ENCODE measurements at regions not wholly inside any gene's neighbourhood (a gene's known extent, or its start where the extent isn't known, plus 50 kb on each side); places are given as distances from the start of the nearest gene placed in this dataset.
A peak's percentile ranks its signal among the peaks of the same experiment; 100 is the strongest.

GRCh38 chr20:39910536-39910935 is 778.5 kb downstream of the MAFB start:
- Histone ChIP-seq H3K9ac (ENCODE audit: low read length in 5 of 5) (no peak overlapping the region), H3K27me3 (ENCODE audit: control insufficient read depth in 5 of 5, insufficient read depth in 4 of 5, low read length in 5 of 5) (no peaks in the 10 kb centered on the region), H3K36me3 (ENCODE audit: control insufficient read depth in 5 of 5, insufficient read depth in 5 of 5, low read length in 5 of 5) (no peaks in the 10 kb centered on the region), H3K4me3 (ENCODE audit: low read depth in 1 of 5, low read length in 5 of 5) (no peak overlapping the region), H3K9me3 (ENCODE audit: control insufficient read depth in 5 of 5, low read length in 5 of 5) (no peaks in the 10 kb centered on the region), H3K4me1 (ENCODE audit: control insufficient read depth in 5 of 5, insufficient read depth in 5 of 5, low read length in 5 of 5) (peaks cover 0 to 11% (median 7%) of the 10 kb centered on the region in 5 donors), H3K27ac (ENCODE audit: low read depth, low read length) (no peak overlapping the region)

DNA sequence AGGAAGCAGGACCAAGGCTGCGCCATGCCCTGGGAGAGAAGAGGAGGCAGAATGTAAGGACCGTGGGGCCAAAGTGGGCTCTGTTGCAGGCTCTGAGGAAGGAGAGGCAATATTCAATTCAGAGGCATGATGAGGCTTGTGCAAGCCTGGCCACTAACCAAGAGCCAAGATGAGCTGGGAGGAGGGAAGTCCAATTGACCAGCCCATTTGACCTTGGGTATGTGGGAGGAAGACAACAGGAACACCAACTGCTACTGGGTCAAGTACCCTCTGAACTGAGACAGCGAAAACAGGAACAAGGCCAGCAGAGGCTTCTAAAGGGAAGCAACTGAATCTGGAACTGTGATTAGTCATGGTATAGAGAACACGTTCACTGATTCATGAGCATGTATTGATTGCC is 779.6 kb downstream of the MAFB start:
- Histone ChIP-seq H3K9me3 (ENCODE audit: control insufficient read depth in 5 of 5, low read length in 5 of 5) (no peaks in the 10 kb centered on the region), H3K4me1 (ENCODE audit: control insufficient read depth in 5 of 5, insufficient read depth in 5 of 5, low read length in 5 of 5) (peaks cover 0 to 18% (median 11%) of the 10 kb centered on the region in 5 donors), H3K36me3 (ENCODE audit: control insufficient read depth in 5 of 5, insufficient read depth in 5 of 5, low read length in 5 of 5) (no peaks in the 10 kb centered on the region), H3K4me3 (ENCODE audit: low read depth in 1 of 5, low read length in 5 of 5) (no peak overlapping the region), H3K27me3 (ENCODE audit: control insufficient read depth in 5 of 5, insufficient read depth in 4 of 5, low read length in 5 of 5) (no peaks in the 10 kb centered on the region), H3K27ac (ENCODE audit: low read depth, low read length) (no peak overlapping the region), H3K9ac (ENCODE audit: low read length in 5 of 5) (no peak overlapping the region)

DNA sequence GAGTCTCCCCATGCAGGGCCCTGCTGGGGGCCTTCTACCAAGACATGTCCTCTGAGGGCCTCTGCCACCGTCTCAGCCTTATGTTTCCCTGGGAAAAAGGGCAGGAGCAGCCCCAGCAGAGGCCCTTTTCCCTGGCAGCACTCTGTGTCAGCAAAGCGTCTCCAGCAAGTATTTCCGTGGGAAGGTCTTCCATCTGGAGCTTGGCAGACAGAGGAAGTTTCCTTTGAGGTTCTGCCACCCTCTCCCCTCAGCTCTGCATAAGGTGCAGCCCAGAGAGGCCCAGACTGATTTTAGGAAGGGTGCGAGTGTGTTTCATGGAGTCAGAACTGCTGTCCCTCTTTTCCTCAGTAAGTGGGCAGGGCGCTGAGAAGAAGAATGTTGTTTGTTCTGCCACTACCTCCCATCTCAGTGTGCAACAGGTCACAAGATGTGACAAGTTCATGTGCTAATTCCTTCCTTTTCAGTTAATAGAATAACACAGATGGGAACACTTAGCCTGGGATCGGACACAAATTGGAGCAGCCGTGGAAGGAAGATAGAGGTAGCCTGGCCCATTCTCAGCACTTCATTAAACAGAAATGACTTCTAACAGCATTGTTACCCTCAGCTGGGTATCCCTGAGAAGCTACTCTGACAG is 784.4 kb downstream of the MAFB start:
- Histone ChIP-seq H3K27ac (ENCODE audit: low read depth, low read length) (no peak overlapping the region), H3K27me3 (ENCODE audit: control insufficient read depth in 5 of 5, insufficient read depth in 4 of 5, low read length in 5 of 5) (no peaks in the 10 kb centered on the region), H3K4me1 (ENCODE audit: control insufficient read depth in 5 of 5, insufficient read depth in 5 of 5, low read length in 5 of 5) (peaks cover 0 to 23% (median 11%) of the 10 kb centered on the region in 5 donors), H3K9ac (ENCODE audit: low read length in 5 of 5) (peak overlapping the region in 1 of 5 donors; percentile 8), H3K9me3 (ENCODE audit: control insufficient read depth in 5 of 5, low read length in 5 of 5) (no peaks in the 10 kb centered on the region), H3K4me3 (ENCODE audit: low read depth in 1 of 5, low read length in 5 of 5) (peak overlapping the region in 1 of 5 donors; percentile 40), H3K36me3 (ENCODE audit: control insufficient read depth in 5 of 5, insufficient read depth in 5 of 5, low read length in 5 of 5) (no peaks in the 10 kb centered on the region)

- no peak overlapping the region for H3K4me3 ChIP-seq (ENCODE audit: low read depth in 1 of 5, low read length in 5 of 5)
- H3K27me3 ChIP-seq (ENCODE audit: control insufficient read depth in 5 of 5, insufficient read depth in 4 of 5, low read length in 5 of 5): no peaks in the 10 kb centered on the region
- no peaks in the 10 kb centered on the region for H3K36me3 ChIP-seq (ENCODE audit: control insufficient read depth in 5 of 5, insufficient read depth in 5 of 5, low read length in 5 of 5)
- no peak overlapping the region for H3K9ac ChIP-seq (ENCODE audit: low read length in 5 of 5)
- H3K4me1 ChIP-seq (ENCODE audit: control insufficient read depth in 5 of 5, insufficient read depth in 5 of 5, low read length in 5 of 5): peaks cover 0 to 16% (median 11%) of the 10 kb centered on the region in 5 donors
- H3K9me3 ChIP-seq (ENCODE audit: control insufficient read depth in 5 of 5, low read length in 5 of 5): no peaks in the 10 kb centered on the region
- H3K27ac ChIP-seq (ENCODE audit: low read depth, low read length): no peak overlapping the region
These were observed 785.1 kb downstream of the MAFB start for GRCh38 chr20:39903806-39904465.

DNA sequence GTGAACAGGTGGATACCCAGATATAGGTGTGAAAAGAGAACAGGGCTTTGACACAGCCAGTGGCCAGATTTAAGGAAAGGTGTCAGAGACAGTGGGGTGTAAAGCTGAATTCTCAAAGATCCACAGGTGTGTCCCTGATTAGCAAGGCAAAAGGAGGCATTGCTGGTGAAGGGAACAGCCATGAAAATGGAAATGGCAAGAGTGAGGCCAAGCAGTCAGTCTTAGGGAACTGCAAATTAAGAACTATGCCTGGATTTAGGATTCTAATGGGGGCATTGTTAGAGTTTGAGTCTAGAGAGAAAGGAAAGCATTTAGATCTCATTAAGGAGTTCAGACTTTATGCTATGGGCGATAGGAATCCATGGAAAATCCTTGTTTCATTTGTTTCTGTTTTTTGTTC is 789.2 kb downstream of the MAFB start:
- peaks cover 0 to 15% (median 12%) of the 10 kb centered on the region in 5 donors for H3K4me1 ChIP-seq (ENCODE audit: control insufficient read depth in 5 of 5, insufficient read depth in 5 of 5, low read length in 5 of 5)
- H3K27ac ChIP-seq (ENCODE audit: low read depth, low read length): no peak overlapping the region
- no peak overlapping the region for H3K4me3 ChIP-seq (ENCODE audit: low read depth in 1 of 5, low read length in 5 of 5)
- no peak overlapping the region for H3K9ac ChIP-seq (ENCODE audit: low read length in 5 of 5)
- H3K36me3 ChIP-seq (ENCODE audit: control insufficient read depth in 5 of 5, insufficient read depth in 5 of 5, low read length in 5 of 5): no peaks in the 10 kb centered on the region
- H3K27me3 ChIP-seq (ENCODE audit: control insufficient read depth in 5 of 5, insufficient read depth in 4 of 5, low read length in 5 of 5): no peaks in the 10 kb centered on the region
- H3K9me3 ChIP-seq (ENCODE audit: control insufficient read depth in 5 of 5, low read length in 5 of 5): no peaks in the 10 kb centered on the region

- Histone ChIP-seq H3K27me3 (ENCODE audit: control insufficient read depth in 5 of 5, insufficient read depth in 4 of 5, low read length in 5 of 5) (no peaks in the 10 kb centered on the region), H3K9me3 (ENCODE audit: control insufficient read depth in 5 of 5, low read length in 5 of 5) (no peaks in the 10 kb centered on the region), H3K4me3 (ENCODE audit: low read depth in 1 of 5, low read length in 5 of 5) (no peak overlapping the region), H3K9ac (ENCODE audit: low read length in 5 of 5) (no peak overlapping the region), H3K27ac (ENCODE audit: low read depth, low read length) (no peak overlapping the region), H3K4me1 (ENCODE audit: control insufficient read depth in 5 of 5, insufficient read depth in 5 of 5, low read length in 5 of 5) (peaks cover 0 to 7% (median 3%) of the 10 kb centered on the region in 5 donors), H3K36me3 (ENCODE audit: control insufficient read depth in 5 of 5, insufficient read depth in 5 of 5, low read length in 5 of 5) (no peaks in the 10 kb centered on the region)
These were observed 790.6 kb downstream of the MAFB start for GRCh38 chr20:39898467-39898852.

- peaks cover 0 to 10% (median 5%) of the 10 kb centered on the region in 5 donors for H3K4me1 ChIP-seq (ENCODE audit: control insufficient read depth in 5 of 5, insufficient read depth in 5 of 5, low read length in 5 of 5)
- no peak overlapping the region for H3K9ac ChIP-seq (ENCODE audit: low read length in 5 of 5)
- no peak overlapping the region for H3K27ac ChIP-seq (ENCODE audit: low read depth, low read length)
- no peaks in the 10 kb centered on the region for H3K27me3 ChIP-seq (ENCODE audit: control insufficient read depth in 5 of 5, insufficient read depth in 4 of 5, low read length in 5 of 5)
- H3K9me3 ChIP-seq (ENCODE audit: control insufficient read depth in 5 of 5, low read length in 5 of 5): no peaks in the 10 kb centered on the region
- no peaks in the 10 kb centered on the region for H3K36me3 ChIP-seq (ENCODE audit: control insufficient read depth in 5 of 5, insufficient read depth in 5 of 5, low read length in 5 of 5)
- H3K4me3 ChIP-seq (ENCODE audit: low read depth in 1 of 5, low read length in 5 of 5): no peak overlapping the region
These were observed 791.1 kb downstream of the MAFB start for GRCh38 chr20:39897781-39898466.

DNA sequence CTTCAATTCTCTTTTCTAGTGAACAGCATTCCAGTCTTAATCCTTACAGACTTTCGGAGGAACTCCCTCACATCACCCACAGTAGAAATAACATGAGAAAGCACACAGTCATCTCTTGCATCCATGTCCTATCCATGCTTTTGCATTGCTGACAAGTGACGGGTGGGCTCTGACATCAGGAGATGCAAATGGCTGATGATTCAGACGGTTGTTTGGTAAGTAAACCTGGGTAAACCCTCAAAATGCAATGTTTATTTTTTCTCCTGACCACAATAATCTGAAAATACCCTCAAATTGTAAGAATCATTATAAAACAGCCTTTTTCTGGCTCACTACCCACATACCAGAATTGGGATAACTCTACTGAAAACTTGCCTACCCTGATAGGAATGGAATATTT is 792.0 kb downstream of the MAFB start:
- H3K9me3 ChIP-seq (ENCODE audit: control insufficient read depth in 5 of 5, low read length in 5 of 5): no peaks in the 10 kb centered on the region
- no peak overlapping the region for H3K9ac ChIP-seq (ENCODE audit: low read length in 5 of 5)
- no peak overlapping the region for H3K4me3 ChIP-seq (ENCODE audit: low read depth in 1 of 5, low read length in 5 of 5)
- no peaks in the 10 kb centered on the region for H3K27me3 ChIP-seq (ENCODE audit: control insufficient read depth in 5 of 5, insufficient read depth in 4 of 5, low read length in 5 of 5)
- H3K4me1 ChIP-seq (ENCODE audit: control insufficient read depth in 5 of 5, insufficient read depth in 5 of 5, low read length in 5 of 5): peaks cover 0 to 12% (median 10%) of the 10 kb centered on the region in 5 donors
- no peaks in the 10 kb centered on the region for H3K36me3 ChIP-seq (ENCODE audit: control insufficient read depth in 5 of 5, insufficient read depth in 5 of 5, low read length in 5 of 5)
- H3K27ac ChIP-seq (ENCODE audit: low read depth, low read length): no peak overlapping the region

DNA sequence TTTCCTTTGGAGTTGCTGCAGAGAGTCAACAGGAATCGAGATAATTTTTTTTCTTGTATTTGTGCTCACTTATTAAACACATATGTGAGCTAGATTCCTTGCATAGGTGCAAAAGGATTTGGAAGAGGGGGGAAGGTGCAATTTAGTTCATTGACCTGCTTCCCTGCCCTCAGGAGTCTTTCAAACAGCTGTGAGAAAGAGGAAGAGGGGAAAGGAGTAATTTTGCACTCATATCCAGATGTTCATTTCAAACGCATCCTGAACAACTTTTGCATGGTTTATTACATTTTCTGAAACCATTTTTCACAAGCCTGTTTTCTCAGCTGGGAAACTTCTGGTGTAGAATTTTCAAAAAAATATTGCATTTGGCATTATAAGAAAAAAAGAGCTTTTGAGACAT is 795.0 kb downstream of the MAFB start:
- Histone ChIP-seq H3K27me3 (ENCODE audit: control insufficient read depth in 5 of 5, insufficient read depth in 4 of 5, low read length in 5 of 5) (no peaks in the 10 kb centered on the region), H3K9ac (ENCODE audit: low read length in 5 of 5) (no peak overlapping the region), H3K4me3 (ENCODE audit: low read depth in 1 of 5, low read length in 5 of 5) (no peak overlapping the region), H3K9me3 (ENCODE audit: control insufficient read depth in 5 of 5, low read length in 5 of 5) (no peaks in the 10 kb centered on the region), H3K4me1 (ENCODE audit: control insufficient read depth in 5 of 5, insufficient read depth in 5 of 5, low read length in 5 of 5) (peaks cover 0 to 12% (median 10%) of the 10 kb centered on the region in 5 donors), H3K27ac (ENCODE audit: low read depth, low read length) (no peak overlapping the region), H3K36me3 (ENCODE audit: control insufficient read depth in 5 of 5, insufficient read depth in 5 of 5, low read length in 5 of 5) (no peaks in the 10 kb centered on the region)

DNA sequence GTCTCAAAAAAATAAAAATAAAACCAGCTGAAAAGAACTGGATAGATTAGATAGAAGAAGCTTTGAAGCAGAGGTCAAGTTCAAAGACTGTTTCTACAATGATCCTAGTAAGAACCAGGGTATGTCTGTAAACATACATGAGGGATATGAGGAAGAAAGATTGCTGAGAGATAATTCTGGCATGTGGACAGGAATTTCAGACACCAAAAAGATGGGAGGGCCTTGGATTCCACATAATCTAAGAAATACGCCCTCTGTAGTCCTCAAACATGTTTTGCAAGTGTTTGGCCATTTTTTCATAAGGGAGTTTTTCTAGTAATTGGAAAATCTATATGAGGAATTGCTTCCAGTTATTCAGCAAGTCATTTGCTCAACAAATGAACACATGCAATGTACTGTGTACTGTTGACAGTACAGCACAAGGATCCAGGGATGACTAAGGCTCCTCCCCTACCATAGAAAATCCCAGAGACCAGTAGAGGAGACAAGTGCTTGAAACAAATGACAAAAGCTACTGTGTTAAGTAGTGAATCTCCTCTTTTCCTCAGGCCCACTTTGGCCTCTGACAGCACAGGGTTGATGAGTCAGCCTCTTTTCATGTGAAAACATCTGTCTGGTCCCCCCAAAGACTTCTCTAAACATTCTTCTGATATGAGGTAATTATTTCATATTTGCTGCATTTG is 795.9 kb downstream of the MAFB start:
- H3K27ac ChIP-seq (ENCODE audit: low read depth, low read length): no peak overlapping the region

More for the DNA sequence above, 795.9 kb downstream of the MAFB start:
- no peak overlapping the region for H3K4me3 ChIP-seq (ENCODE audit: low read depth in 1 of 5, low read length in 5 of 5)
- no peaks in the 10 kb centered on the region for H3K9me3 ChIP-seq (ENCODE audit: control insufficient read depth in 5 of 5, low read length in 5 of 5)
- peaks cover 0 to 14% (median 10%) of the 10 kb centered on the region in 5 donors for H3K4me1 ChIP-seq (ENCODE audit: control insufficient read depth in 5 of 5, insufficient read depth in 5 of 5, low read length in 5 of 5)
- H3K27me3 ChIP-seq (ENCODE audit: control insufficient read depth in 5 of 5, insufficient read depth in 4 of 5, low read length in 5 of 5): no peaks in the 10 kb centered on the region
- H3K36me3 ChIP-seq (ENCODE audit: control insufficient read depth in 5 of 5, insufficient read depth in 5 of 5, low read length in 5 of 5): no peaks in the 10 kb centered on the region
- H3K9ac ChIP-seq (ENCODE audit: low read length in 5 of 5): no peak overlapping the region

Data from subcutaneous abdominal adipose tissue (tissue), 5 donors.